NB4 (cell line): ENCODE measurements at regions not wholly inside any gene's neighbourhood (a gene's known extent, or its start where the extent isn't known, plus 50 kb on each side); places are given as distances from the start of the nearest gene placed in this dataset.

ENCODE experiments used
- CTCF ChIP-seq: IDR thresholded peaks from one replicate; pipeline ENCODE4 v1.5.1; 2012; ENCODE audit warnings: low read depth, low read length
- POLR2A ChIP-seq: IDR thresholded peaks from 2 replicates; pipeline ENCODE4 v1.6.1; 2011; ENCODE audit warnings: mild to moderate bottlenecking; ENCODE audit not compliant: insufficient read length; ENCODE audit errors: extremely low read depth

GRCh38 chrX:69260169-69260568 is 94.9 kb upstream of the PJA1 start:
- TF ChIP-seq POLR2A (no peak), CTCF (no peak)
